IMR-90 (cell line): ENCODE measurements at regions not wholly inside any gene's neighbourhood (a gene's known extent, or its start where the extent isn't known, plus 50 kb on each side); places are given as distances from the start of the nearest gene placed in this dataset.

Experiments used
- ATAC-seq: fragments of 200-7000 bp; cut with Tn5 transposase; 2 replicates; pipeline ENCODE4 v1.9.1; 2020; ENCODE audit warnings: low read depth, mild to moderate bottlenecking, moderate library complexity
- BruUV-seq: library from RNA; stranded (reverse); fragments of 400-500 nt; replicated peaks from 2 replicates; lab custom pipeline; 2021; lab: Mats Ljungman, UMichigan
- CTCF ChIA-PET: fragments of 300-600 bp; formaldehyde crosslinking; extraction: SDS; loops from one replicate; lab custom pipeline; 2021; ENCODE audit warnings: antibody characterized with exemption; lab: Yijun Ruan, JAX
- POLR2A ChIA-PET: fragments of 300-600 bp; sonication (Branson Sonifier 250); formaldehyde crosslinking; loops from one replicate; lab custom pipeline; 2022; ENCODE audit warnings: antibody characterized with exemption; ENCODE audit not compliant: unreplicated experiment; lab: Charles Lee
- DNase-seq: peaks from one replicate; pipeline ENCODE4 v3.0.0; 2013
- H2AFZ ChIP-seq: replicated peaks from 2 replicates; pipeline ENCODE3; 2013; ENCODE audit warnings: low read length, mild to moderate bottlenecking; ENCODE audit not compliant: poor library complexity
- H2AK5ac ChIP-seq: 2 replicates; pipeline ENCODE4 v1.6.1; 2013; ENCODE audit warnings: low read depth, low read length, inconsistent platforms
- H2AK9ac ChIP-seq: replicated peaks from 2 replicates; pipeline ENCODE3; 2013; ENCODE audit warnings: mild to moderate bottlenecking, low read depth, low read length, moderate library complexity; ENCODE audit not compliant: poor library complexity
- H2BK120ac ChIP-seq: 2 replicates; pipeline ENCODE4 v1.6.1; 2013; ENCODE audit warnings: low read depth, low read length, inconsistent platforms
- H2BK15ac ChIP-seq: 3 replicates; pipeline ENCODE4 v1.6.1; 2013; ENCODE audit warnings: low read depth, low read length, inconsistent platforms
- H2BK20ac ChIP-seq: 2 replicates; pipeline ENCODE4 v1.6.1; 2013; ENCODE audit warnings: low read depth, mild to moderate bottlenecking, inconsistent platforms, low read length, moderate library complexity
- H2BK5ac ChIP-seq: 2 replicates; pipeline ENCODE4 v1.6.1; 2013; ENCODE audit warnings: mild to moderate bottlenecking, low read depth, low read length, inconsistent platforms; ENCODE audit not compliant: poor library complexity, severe bottlenecking
- H3K14ac ChIP-seq: replicated peaks from 2 replicates; pipeline ENCODE4 v1.6.1; 2013; ENCODE audit warnings: low read depth, low read length, inconsistent platforms
- H3K18ac ChIP-seq: 2 replicates; pipeline ENCODE4 v1.6.1; 2013; ENCODE audit warnings: low read depth, low read length, control low read depth
- H3K23ac ChIP-seq: 2 replicates; pipeline ENCODE4 v1.6.1; 2013; ENCODE audit warnings: low read depth, low read length, inconsistent platforms
- H3K27ac ChIP-seq: 2 replicates; pipeline ENCODE4 v1.5.1; 2013; ENCODE audit warnings: mild to moderate bottlenecking, control low read depth, low read length; ENCODE audit not compliant: insufficient read depth
- H3K27me3 ChIP-seq: 2 replicates; pipeline ENCODE4 v1.6.1; 2013; ENCODE audit warnings: low read length; ENCODE audit not compliant: control insufficient read depth, insufficient read depth
- H3K36me3 ChIP-seq: 2 replicates; pipeline ENCODE4 v1.6.1; 2013; ENCODE audit warnings: low read length, mixed read lengths; ENCODE audit not compliant: control insufficient read depth, insufficient read depth
- H3K4ac ChIP-seq: 2 replicates; pipeline ENCODE4 v1.6.1; 2013; ENCODE audit warnings: low read depth, low read length, inconsistent platforms
- H3K4me1 ChIP-seq: 2 replicates; pipeline ENCODE4 v1.6.1; 2013; ENCODE audit warnings: low read length, mixed read lengths; ENCODE audit not compliant: control insufficient read depth, insufficient read depth
- H3K4me2 ChIP-seq: 2 replicates; pipeline ENCODE4 v1.6.1; 2013; ENCODE audit warnings: low read depth, mild to moderate bottlenecking, control low read depth, low read length, moderate library complexity
- H3K4me3 ChIP-seq: 2 replicates; pipeline ENCODE4 v1.5.1; 2013; ENCODE audit warnings: low read depth, mild to moderate bottlenecking, control low read depth, low read length, moderate library complexity; ENCODE audit not compliant: insufficient read depth
- H3K56ac ChIP-seq: 2 replicates; pipeline ENCODE4 v1.6.1; 2013; ENCODE audit warnings: low read length, inconsistent platforms; ENCODE audit not compliant: insufficient read depth; ENCODE audit errors: extremely low read depth
- H3K79me1 ChIP-seq, 2 experiments: 2 replicates each; pipeline ENCODE4 v1.6.1; 2013; ENCODE audit warnings: low read length in 2 of 2, inconsistent platforms in 1 of 2, low read depth in 1 of 2
- H3K9ac ChIP-seq: 2 replicates; pipeline ENCODE4 v1.6.1; 2013; ENCODE audit warnings: low read depth, low read length, control low read depth
- H3K9me1 ChIP-seq: 2 replicates; pipeline ENCODE4 v1.6.1; 2013; ENCODE audit warnings: low read length, inconsistent platforms; ENCODE audit not compliant: insufficient read depth
- H3K9me3 ChIP-seq: 2 replicates; pipeline ENCODE4 v1.6.1; 2013; ENCODE audit warnings: low read length; ENCODE audit not compliant: control insufficient read depth, insufficient read depth
- H4K20me1 ChIP-seq: 2 replicates; pipeline ENCODE4 v1.6.1; 2013; ENCODE audit warnings: low read length, inconsistent platforms; ENCODE audit not compliant: insufficient read depth
- H4K5ac ChIP-seq: 2 replicates; pipeline ENCODE4 v1.6.1; 2013; ENCODE audit warnings: mild to moderate bottlenecking, low read depth, low read length, control low read depth
- H4K8ac ChIP-seq, 2 experiments: 2 replicates each; pipeline ENCODE4 v1.6.1; 2013; ENCODE audit warnings: low read depth in 2 of 2, low read length in 2 of 2, control low read depth in 1 of 2, inconsistent platforms in 1 of 2
- H4K91ac ChIP-seq: 2 replicates; pipeline ENCODE4 v1.6.1; 2013; ENCODE audit warnings: low read depth, low read length, inconsistent platforms; ENCODE audit not compliant: insufficient read depth
- BHLHE40 ChIP-seq: fragments of 150-350 bp; IDR thresholded peaks from 2 replicates; pipeline ENCODE4 v1.6.1; 2016; ENCODE audit warnings: mild to moderate bottlenecking, low read depth, low read length
- CEBPB ChIP-seq: IDR thresholded peaks from 2 replicates; pipeline ENCODE4 v1.6.1; 2012; ENCODE audit warnings: low read depth, low read length, improper control_type of control experiment
- CHD1 ChIP-seq: IDR thresholded peaks from 2 replicates; pipeline ENCODE4 v1.6.1; 2012; ENCODE audit warnings: low read depth, low read length, improper control_type of control experiment
- FOS ChIP-seq: fragments of 150-350 bp; IDR thresholded peaks from 2 replicates; pipeline ENCODE4 v1.6.1; 2016; ENCODE audit warnings: low read depth, low read length
- MAFK ChIP-seq: IDR thresholded peaks from 2 replicates; pipeline ENCODE4 v1.6.1; 2012; ENCODE audit warnings: low read depth, low read length, improper control_type of control experiment
- MAZ ChIP-seq: IDR thresholded peaks from 2 replicates; pipeline ENCODE4 v1.6.1; 2012; ENCODE audit warnings: low read depth, mild to moderate bottlenecking, low read length, improper control_type of control experiment, moderate library complexity, borderline replicate concordance
- MXI1 ChIP-seq: IDR thresholded peaks from 2 replicates; pipeline ENCODE4 v1.6.1; 2012; ENCODE audit warnings: low read depth, mild to moderate bottlenecking, low read length, moderate library complexity, borderline replicate concordance
- NFE2L2 ChIP-seq: fragments of 150-350 bp; IDR thresholded peaks from 2 replicates; pipeline ENCODE4 v1.6.1; 2016; ENCODE audit warnings: low read depth, mild to moderate bottlenecking, low read length
- POLR2A ChIP-seq: IDR thresholded peaks from 2 replicates; pipeline ENCODE4 v1.6.1; 2012; ENCODE audit warnings: mild to moderate bottlenecking, low read depth, low read length
- RAD21 ChIP-seq: IDR thresholded peaks from 2 replicates; pipeline ENCODE4 v1.6.1; 2012; ENCODE audit warnings: low read length, improper control_type of control experiment
- RCOR1 ChIP-seq: IDR thresholded peaks from 2 replicates; pipeline ENCODE4 v1.6.1; 2012; ENCODE audit warnings: mild to moderate bottlenecking, low read length, improper control_type of control experiment; ENCODE audit not compliant: insufficient replicate concordance
- RFX5 ChIP-seq: IDR thresholded peaks from 2 replicates; pipeline ENCODE4 v1.8.0; 2012; ENCODE audit warnings: low read depth, mild to moderate bottlenecking, low read length, moderate library complexity
- SMC3 ChIP-seq: fragments of 150-350 bp; IDR thresholded peaks from 2 replicates; pipeline ENCODE4 v1.6.1; 2016; ENCODE audit warnings: low read depth, mild to moderate bottlenecking, antibody characterized with exemption, low read length, moderate library complexity
- WGBS, 2 experiments: methylation state at CpG; one replicate each; pipeline versions ENCODE4 v1.1.5 to v1.1.7; 2013; ENCODE audit warnings: missing lambda C conversion rate in 2 of 2; ENCODE audit not compliant: insufficient read length in 1 of 2; ENCODE audit errors: extremely low coverage in 2 of 2; 5-methylcytosine and 5-hydroxymethylcytosine counted together
- dilution Hi-C: fragments of 300-500 bp; cut with HindIII; formaldehyde crosslinking; loops from one replicate; pipeline ENCODE4 v1.14.3; 2018; ENCODE audit warnings: low sequenced_read_pairs; ENCODE audit not compliant: unreplicated experiment
- in situ Hi-C: fragments of 300-500 bp; cut with MboI; formaldehyde crosslinking; loops from 3 replicates; pipeline ENCODE4 v1.14.3; 2019; ENCODE audit warnings: low sequenced_read_pairs, inconsistent platforms, mixed read lengths
- intact Hi-C: fragments of 100-400 bp; cut with micrococcal nuclease; formaldehyde crosslinking; loops from 2 replicates; pipeline ENCODE4 v1.10.0; 2022
- TF ChIP-seq, protein P1 (sequence below): fragments of 150-350 bp; IDR thresholded peaks from 2 replicates; pipeline ENCODE4 v1.6.1; 2017; ENCODE audit warnings: mild to moderate bottlenecking, antibody characterized with exemption, low read length, low read depth
- TF ChIP-seq, protein P2 (sequence below): conservative IDR thresholded peaks from 2 replicates; pipeline ENCODE4 v1.5.1; 2012; ENCODE audit warnings: mild to moderate bottlenecking, low read depth, low read length, improper control_type of control experiment
- TF ChIP-seq, protein P3 (sequence below): fragments of 150-350 bp; IDR thresholded peaks from 2 replicates; pipeline ENCODE4 v1.6.1; 2016; ENCODE audit warnings: low read depth, mild to moderate bottlenecking, low read length, moderate library complexity, borderline replicate concordance

DNA sequence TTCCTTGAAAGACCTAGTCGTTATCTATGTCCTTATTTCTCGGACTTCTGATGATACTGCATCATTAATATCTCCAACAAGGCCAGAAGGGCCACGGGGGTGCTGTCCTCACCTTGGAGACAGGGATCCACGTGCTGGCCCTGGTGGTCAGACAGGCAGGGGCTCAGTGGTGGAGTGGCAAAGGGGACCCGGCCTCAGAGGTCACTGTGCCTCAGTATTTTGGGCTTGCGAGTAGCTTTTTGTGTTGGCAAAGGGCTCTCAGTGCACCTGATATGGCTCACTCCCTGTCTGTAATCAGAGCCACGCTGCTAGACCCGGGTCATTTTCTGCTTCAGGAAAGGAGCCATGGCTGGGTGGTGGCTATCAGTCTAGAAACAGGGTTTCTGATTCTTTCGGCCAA lies 135.1 kb downstream of the GADD45G start:
- H2AK5ac ChIP-seq = no peak overlapping the region
- TF ChIP-seq CHD1 (no peak), MXI1 (no peak), MAZ (no peak), RFX5 (no peak), SMC3 (no peak), FOS (no peak), NFE2L2 (no peak), BHLHE40 (no peak), MAFK (no peak), RCOR1 (no peak), RAD21 (no peak), CEBPB (no peak), POLR2A (no peak)
- TF ChIP-seq, protein P1, sequence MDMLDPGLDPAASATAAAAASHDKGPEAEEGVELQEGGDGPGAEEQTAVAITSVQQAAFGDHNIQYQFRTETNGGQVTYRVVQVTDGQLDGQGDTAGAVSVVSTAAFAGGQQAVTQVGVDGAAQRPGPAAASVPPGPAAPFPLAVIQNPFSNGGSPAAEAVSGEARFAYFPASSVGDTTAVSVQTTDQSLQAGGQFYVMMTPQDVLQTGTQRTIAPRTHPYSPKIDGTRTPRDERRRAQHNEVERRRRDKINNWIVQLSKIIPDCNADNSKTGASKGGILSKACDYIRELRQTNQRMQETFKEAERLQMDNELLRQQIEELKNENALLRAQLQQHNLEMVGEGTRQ = no peak
- TF ChIP-seq, protein P2, sequence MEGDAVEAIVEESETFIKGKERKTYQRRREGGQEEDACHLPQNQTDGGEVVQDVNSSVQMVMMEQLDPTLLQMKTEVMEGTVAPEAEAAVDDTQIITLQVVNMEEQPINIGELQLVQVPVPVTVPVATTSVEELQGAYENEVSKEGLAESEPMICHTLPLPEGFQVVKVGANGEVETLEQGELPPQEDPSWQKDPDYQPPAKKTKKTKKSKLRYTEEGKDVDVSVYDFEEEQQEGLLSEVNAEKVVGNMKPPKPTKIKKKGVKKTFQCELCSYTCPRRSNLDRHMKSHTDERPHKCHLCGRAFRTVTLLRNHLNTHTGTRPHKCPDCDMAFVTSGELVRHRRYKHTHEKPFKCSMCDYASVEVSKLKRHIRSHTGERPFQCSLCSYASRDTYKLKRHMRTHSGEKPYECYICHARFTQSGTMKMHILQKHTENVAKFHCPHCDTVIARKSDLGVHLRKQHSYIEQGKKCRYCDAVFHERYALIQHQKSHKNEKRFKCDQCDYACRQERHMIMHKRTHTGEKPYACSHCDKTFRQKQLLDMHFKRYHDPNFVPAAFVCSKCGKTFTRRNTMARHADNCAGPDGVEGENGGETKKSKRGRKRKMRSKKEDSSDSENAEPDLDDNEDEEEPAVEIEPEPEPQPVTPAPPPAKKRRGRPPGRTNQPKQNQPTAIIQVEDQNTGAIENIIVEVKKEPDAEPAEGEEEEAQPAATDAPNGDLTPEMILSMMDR = no peak
- TF ChIP-seq, protein P3, sequence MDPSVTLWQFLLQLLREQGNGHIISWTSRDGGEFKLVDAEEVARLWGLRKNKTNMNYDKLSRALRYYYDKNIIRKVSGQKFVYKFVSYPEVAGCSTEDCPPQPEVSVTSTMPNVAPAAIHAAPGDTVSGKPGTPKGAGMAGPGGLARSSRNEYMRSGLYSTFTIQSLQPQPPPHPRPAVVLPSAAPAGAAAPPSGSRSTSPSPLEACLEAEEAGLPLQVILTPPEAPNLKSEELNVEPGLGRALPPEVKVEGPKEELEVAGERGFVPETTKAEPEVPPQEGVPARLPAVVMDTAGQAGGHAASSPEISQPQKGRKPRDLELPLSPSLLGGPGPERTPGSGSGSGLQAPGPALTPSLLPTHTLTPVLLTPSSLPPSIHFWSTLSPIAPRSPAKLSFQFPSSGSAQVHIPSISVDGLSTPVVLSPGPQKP = no peak
- dilution Hi-C loops = no loop called here

More for the DNA sequence above, 135.1 kb downstream of the GADD45G start:
- Histone ChIP-seq H3K36me3 (no peaks in the 10 kb centered on the region), H3K27ac (no peak overlapping the region), H2BK120ac (no peak overlapping the region), H4K8ac (no peak overlapping the region), H3K79me1 (no peaks in the 10 kb centered on the region), H3K9ac (no peak overlapping the region), H2BK15ac (no peak overlapping the region), H2BK5ac (no peak overlapping the region), H3K4me3 (no peak overlapping the region), H3K56ac (no peak overlapping the region), H2AK9ac (no peak overlapping the region), H3K4me1 (no peaks in the 10 kb centered on the region), H4K5ac (no peak overlapping the region), H2AFZ (no peak overlapping the region), H4K20me1 (no peaks in the 10 kb centered on the region), H3K27me3 (no peaks in the 10 kb centered on the region), H4K91ac (no peak overlapping the region), H3K9me1 (no peaks in the 10 kb centered on the region), H3K14ac (no peak overlapping the region), H2BK20ac (no peak overlapping the region), H3K9me3 (peaks cover 2% of the 10 kb centered on the region; the same call in 1 of the 2 replicates), H3K18ac (no peak overlapping the region), H3K23ac (no peak overlapping the region), H3K4me2 (no peak overlapping the region), H3K4ac (no peak overlapping the region)
- intact Hi-C loops (no loop called here), in situ Hi-C loops (no loop called here)
- DNase-seq (no peak), ATAC-seq (no peak)
- no TSS peak for BruUV-seq
- WGBS, 2 experiments = 46% methylated on average over 4 of the region's 9 CpGs; no CpG with 5 or more reads in 1 of the 2 experiments
- ChIA-PET CTCF (no interaction called here), POLR2A (no interaction called here)
